OCI-LY3 (cell line): ENCODE measurements at regions not wholly inside any gene's neighbourhood (a gene's known extent, or its start where the extent isn't known, plus 50 kb on each side); places are given as distances from the start of the nearest gene placed in this dataset.

Source experiments
- H2AFZ ChIP-seq: fragments of 200-600, 300-600 bp; shearing (Covaris generic); 2 replicates; pipeline ENCODE4 v1.6.0; 2014; ENCODE audit warnings: antibody characterized with exemption, low read depth, low read length
- H3K27ac ChIP-seq: fragments of 200-600, 300-600 bp; sonication (generic); 2 replicates; pipeline ENCODE4 v1.5.1; 2014; ENCODE audit warnings: mild to moderate bottlenecking, low read length, moderate library complexity, mixed read lengths
- H3K27me3 ChIP-seq: fragments of 200-600, 300-600 bp; sonication (generic); 2 replicates; pipeline ENCODE4 v1.6.1; 2014; ENCODE audit warnings: low read depth, low read length, mixed read lengths
- H3K36me3 ChIP-seq: fragments of 200-600, 300-600 bp; sonication (generic); replicated peaks from 2 replicates; pipeline ENCODE3; 2014; ENCODE audit warnings: low read depth, low read length, mixed read lengths
- H3K4me1 ChIP-seq: fragments of 300-600, 200-600 bp; sonication (generic); 2 replicates; pipeline ENCODE4 v1.6.1; 2014; ENCODE audit warnings: low read length, mixed read lengths
- H3K4me2 ChIP-seq: fragments of 200-600, 300-600 bp; sonication (generic); 2 replicates; pipeline ENCODE4 v1.6.1; 2014; ENCODE audit warnings: low read length, mixed read lengths
- H3K4me3 ChIP-seq: fragments of 300-600, 200-600 bp; sonication (generic); 2 replicates; pipeline ENCODE4 v1.5.1; 2014; ENCODE audit warnings: antibody characterized with exemption, mild to moderate bottlenecking, low read length, moderate library complexity
- H3K79me2 ChIP-seq: fragments of 300-600, 200-600 bp; shearing (Covaris generic); 2 replicates; pipeline ENCODE4 v1.6.1; 2014; ENCODE audit warnings: mild to moderate bottlenecking, low read length, mixed read lengths
- H3K9ac ChIP-seq: fragments of 300-600, 200-600 bp; shearing (Covaris generic); 2 replicates; pipeline ENCODE4 v1.6.0; 2014; ENCODE audit warnings: mild to moderate bottlenecking, low read length, moderate library complexity
- H3K9me3 ChIP-seq: fragments of 200-600, 300-600 bp; shearing (Covaris generic); 2 replicates; pipeline ENCODE4 v1.6.1; 2014; ENCODE audit warnings: low read length, mixed read lengths; ENCODE audit not compliant: insufficient read depth
- H4K20me1 ChIP-seq: fragments of 200-600, 300-600 bp; sonication (generic); 2 replicates; pipeline ENCODE4 v1.6.1; 2016; ENCODE audit warnings: low read length, mixed read lengths; ENCODE audit not compliant: insufficient read depth
- CTCF ChIP-seq: fragments of 200-600, 300-600 bp; sonication (generic); IDR thresholded peaks from 2 replicates; pipeline ENCODE4 v1.5.1; 2014; ENCODE audit warnings: antibody characterized with exemption, low read length, low read depth
- EZH2phosphoT487 ChIP-seq: fragments of 200-600 bp; shearing (Covaris generic); IDR thresholded peaks from 2 replicates; pipeline ENCODE4 v1.6.1; 2018; ENCODE audit warnings: antibody characterized with exemption, mixed run types, low read depth

GRCh38 chr13:73842184-73842583 lies 292.0 kb downstream of the KLF12 start:
- Histone ChIP-seq H3K4me3 (no peak overlapping the region), H3K4me1 (peaks cover 1% of the 10 kb centered on the region), H3K9me3 (no peaks in the 10 kb centered on the region), H3K27ac (no peak overlapping the region), H4K20me1 (no peaks in the 10 kb centered on the region), H3K79me2 (no peaks in the 10 kb centered on the region), H3K9ac (no peak overlapping the region), H2AFZ (no peak overlapping the region), H3K36me3 (no peaks in the 10 kb centered on the region), H3K4me2 (no peak overlapping the region), H3K27me3 (no peaks in the 10 kb centered on the region)
- TF ChIP-seq CTCF (no peak), EZH2phosphoT487 (no peak)

- no peaks in the 10 kb centered on the region for H3K27me3 ChIP-seq
- H3K79me2 ChIP-seq, result no peaks in the 10 kb centered on the region; the same call in 1 of the 2 replicates
- H4K20me1 ChIP-seq, result no peaks in the 10 kb centered on the region
- no peak overlapping the region for H3K4me3 ChIP-seq
- H3K4me2 ChIP-seq, result no peak overlapping the region
- H2AFZ ChIP-seq, result no peak overlapping the region
- no peaks in the 10 kb centered on the region for H3K9me3 ChIP-seq
- peaks cover 26% of the 10 kb centered on the region for H3K4me1 ChIP-seq
- H3K36me3 ChIP-seq, result no peaks in the 10 kb centered on the region
- H3K9ac ChIP-seq, result no peak overlapping the region
- no peak for TF ChIP-seq EZH2phosphoT487
- no peak for TF ChIP-seq CTCF
- no peak overlapping the region for H3K27ac ChIP-seq
These were observed 297.1 kb downstream of the KLF12 start for GRCh38 chr13:73837147-73837546.

GRCh38 chr13:73835138-73835721 lies 299.0 kb downstream of the KLF12 start:
- Histone ChIP-seq H3K27ac (peak overlapping the region; percentile 43), H3K36me3 (no peaks in the 10 kb centered on the region), H3K4me1 (peaks cover 26% of the 10 kb centered on the region), H3K27me3 (no peaks in the 10 kb centered on the region), H3K4me2 (peak overlapping the region; percentile 55), H3K9ac (peak overlapping the region; percentile 37; the same call in 1 of the 2 replicates), H3K9me3 (no peaks in the 10 kb centered on the region), H3K4me3 (peak overlapping the region; percentile 10; the same call in 1 of the 2 replicates), H2AFZ (no peak overlapping the region), H4K20me1 (no peaks in the 10 kb centered on the region), H3K79me2 (no peaks in the 10 kb centered on the region; the same call in 1 of the 2 replicates)
- no peak for TF ChIP-seq EZH2phosphoT487
- peak; percentile 87 for TF ChIP-seq CTCF

- Histone ChIP-seq H3K27me3 (no peaks in the 10 kb centered on the region), H3K9ac (no peak overlapping the region), H4K20me1 (no peaks in the 10 kb centered on the region), H3K4me2 (no peak overlapping the region), H3K4me3 (no peak overlapping the region), H3K79me2 (no peaks in the 10 kb centered on the region; the same call in 1 of the 2 replicates), H2AFZ (no peak overlapping the region), H3K36me3 (no peaks in the 10 kb centered on the region), H3K4me1 (peaks cover 26% of the 10 kb centered on the region), H3K27ac (no peak overlapping the region), H3K9me3 (no peaks in the 10 kb centered on the region)
- TF ChIP-seq CTCF (no peak), EZH2phosphoT487 (no peak)
These were observed 300.7 kb downstream of the KLF12 start for GRCh38 chr13:73833325-73834070.
